Caco-2 (cell line): ENCODE measurements at regions not wholly inside any gene's neighbourhood (a gene's known extent, or its start where the extent isn't known, plus 50 kb on each side); places are given as distances from the start of the nearest gene placed in this dataset.

ENCODE experiments used
- BruUV-seq: library from RNA; stranded (reverse); fragments of 400-500 nt; replicated peaks from 2 replicates; lab custom pipeline; 2021; lab: Mats Ljungman, UMichigan
- CTCF ChIA-PET: fragments of 300-600 bp; sonication (Branson Sonifier 250); formaldehyde crosslinking; loops from one replicate; lab custom pipeline; 2022; ENCODE audit warnings: antibody characterized with exemption; lab: Charles Lee
- POLR2A ChIA-PET: fragments of 300-600 bp; sonication (Branson Sonifier 250); formaldehyde crosslinking; loops from one replicate; lab custom pipeline; 2022; ENCODE audit warnings: antibody characterized with exemption; lab: Charles Lee
- DNase-seq, 2 experiments: peaks; one replicate each; pipeline versions ENCODE4 v3.0.0 to v3.0.0-alpha.2; 2020 to 2022
- H3K27me3 ChIP-seq: replicated peaks from 2 replicates; pipeline ENCODE4 v1.6.0; 2011; ENCODE audit warnings: low read length; ENCODE audit not compliant: control insufficient read depth, insufficient read depth
- H3K36me3 ChIP-seq: 2 replicates; pipeline ENCODE4 v1.5.1; 2011; ENCODE audit warnings: low read length; ENCODE audit not compliant: control insufficient read depth, insufficient read depth
- H3K4me1 ChIP-seq: fragments of 250-450 bp; sonication (Bioruptor Pico); 2 replicates; pipeline ENCODE4 v1.5.1; 2020; ENCODE audit warnings: mild to moderate bottlenecking
- H3K4me3 ChIP-seq: 2 replicates; pipeline ENCODE4 v1.5.1; 2011; ENCODE audit warnings: low read depth, mild to moderate bottlenecking, control low read depth, low read length
- H3K9me3 ChIP-seq: fragments of 250-450 bp; sonication (Bioruptor Pico); 2 replicates; pipeline ENCODE4 v1.5.1; 2020; ENCODE audit warnings: mild to moderate bottlenecking, moderate library complexity
- H3K27ac Mint-ChIP-seq: one replicate; pipeline ENCODE4 v1.8.0; 2022; ENCODE audit warnings: mixed read lengths; ENCODE audit not compliant: unreplicated experiment
- H3K27me3 Mint-ChIP-seq: one replicate; pipeline ENCODE4 v1.8.0; 2022; ENCODE audit warnings: mixed read lengths; ENCODE audit not compliant: insufficient read depth, unreplicated experiment
- H3K36me3 Mint-ChIP-seq: one replicate; pipeline ENCODE4 v1.8.0; 2022; ENCODE audit warnings: mild to moderate bottlenecking, mixed read lengths; ENCODE audit not compliant: insufficient read depth, unreplicated experiment
- H3K4me1 Mint-ChIP-seq: one replicate; pipeline ENCODE4 v1.8.0; 2022; ENCODE audit warnings: low read depth, mixed read lengths; ENCODE audit not compliant: unreplicated experiment
- H3K4me3 Mint-ChIP-seq: one replicate; pipeline ENCODE4 v1.8.0; 2022; ENCODE audit warnings: mild to moderate bottlenecking, moderate library complexity, mixed read lengths; ENCODE audit not compliant: unreplicated experiment
- H3K9me3 Mint-ChIP-seq: one replicate; pipeline ENCODE4 v1.8.0; 2022; ENCODE audit warnings: mixed read lengths; ENCODE audit not compliant: unreplicated experiment
- intact Hi-C: fragments of 100-400 bp; cut with micrococcal nuclease; formaldehyde crosslinking; loops from one replicate; pipeline ENCODE4 v1.10.0; 2022; ENCODE audit not compliant: unreplicated experiment
- TF ChIP-seq, protein P1 (sequence below), 2 experiments: fragments of 200-600 bp in 1 of 2; IDR thresholded peaks; 1 replicate in 1 of 2; 2 replicates in 1 of 2; pipeline versions ENCODE4 v1.5.1 to v1.8.0; 2011 to 2022; ENCODE audit warnings: antibody characterized with exemption in 1 of 2, control low read depth in 1 of 2, inconsistent platforms in 1 of 2, low read depth in 1 of 2, low read length in 1 of 2, mild to moderate bottlenecking in 1 of 2, moderate library complexity in 1 of 2; ENCODE audit not compliant: insufficient read depth in 1 of 2, severe bottlenecking in 1 of 2, unreplicated experiment in 1 of 2

DNA sequence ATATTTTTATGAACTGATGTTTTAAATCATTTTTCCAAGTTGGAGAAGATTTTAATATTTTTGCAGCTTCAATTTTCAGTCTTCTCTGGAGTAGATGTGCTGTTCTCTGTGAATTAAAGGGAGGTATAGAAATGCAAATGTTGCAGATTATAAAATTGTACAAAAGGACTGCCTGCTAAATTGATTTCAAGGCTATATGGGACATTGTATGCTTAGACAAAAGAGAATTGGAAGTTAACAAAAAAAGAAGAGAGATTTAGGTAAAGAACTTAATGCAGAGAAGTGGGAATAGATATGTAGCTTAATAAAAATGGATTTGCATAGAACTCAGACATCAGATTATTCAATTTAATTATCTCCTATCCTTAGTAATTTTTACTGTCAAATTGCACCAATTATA lies 403.3 kb downstream of the ZIC3 start:
- H3K9me3 ChIP-seq = no peaks in the 10 kb centered on the region
- no peak overlapping the region for H3K4me3 Mint-ChIP-seq
- H3K4me1 Mint-ChIP-seq = no peaks in the 10 kb centered on the region
- ChIA-PET CTCF (no interaction called here), POLR2A (no interaction called here)
- BruUV-seq = no TSS peak
- no peaks in the 10 kb centered on the region for H3K36me3 ChIP-seq
- TF ChIP-seq, protein P1, sequence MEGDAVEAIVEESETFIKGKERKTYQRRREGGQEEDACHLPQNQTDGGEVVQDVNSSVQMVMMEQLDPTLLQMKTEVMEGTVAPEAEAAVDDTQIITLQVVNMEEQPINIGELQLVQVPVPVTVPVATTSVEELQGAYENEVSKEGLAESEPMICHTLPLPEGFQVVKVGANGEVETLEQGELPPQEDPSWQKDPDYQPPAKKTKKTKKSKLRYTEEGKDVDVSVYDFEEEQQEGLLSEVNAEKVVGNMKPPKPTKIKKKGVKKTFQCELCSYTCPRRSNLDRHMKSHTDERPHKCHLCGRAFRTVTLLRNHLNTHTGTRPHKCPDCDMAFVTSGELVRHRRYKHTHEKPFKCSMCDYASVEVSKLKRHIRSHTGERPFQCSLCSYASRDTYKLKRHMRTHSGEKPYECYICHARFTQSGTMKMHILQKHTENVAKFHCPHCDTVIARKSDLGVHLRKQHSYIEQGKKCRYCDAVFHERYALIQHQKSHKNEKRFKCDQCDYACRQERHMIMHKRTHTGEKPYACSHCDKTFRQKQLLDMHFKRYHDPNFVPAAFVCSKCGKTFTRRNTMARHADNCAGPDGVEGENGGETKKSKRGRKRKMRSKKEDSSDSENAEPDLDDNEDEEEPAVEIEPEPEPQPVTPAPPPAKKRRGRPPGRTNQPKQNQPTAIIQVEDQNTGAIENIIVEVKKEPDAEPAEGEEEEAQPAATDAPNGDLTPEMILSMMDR (IDR thresholded peaks at IDR 0.05; ENCODE audit: insufficient read depth in 1 of 2, low read depth in 1 of 2, low read length in 1 of 2, severe bottlenecking in 1 of 2, unreplicated experiment in 1 of 2) = no peak
- H3K36me3 Mint-ChIP-seq = no peaks in the 10 kb centered on the region
- no peak overlapping the region for H3K27ac Mint-ChIP-seq
- no peak overlapping the region for H3K4me3 ChIP-seq
- no peaks in the 10 kb centered on the region for H3K27me3 Mint-ChIP-seq
- intact Hi-C loops = no loop called here
- no peaks in the 10 kb centered on the region for H3K4me1 ChIP-seq
- no peak for DNase-seq
- H3K27me3 ChIP-seq = no peaks in the 10 kb centered on the region
- no peaks in the 10 kb centered on the region for H3K9me3 Mint-ChIP-seq

DNA sequence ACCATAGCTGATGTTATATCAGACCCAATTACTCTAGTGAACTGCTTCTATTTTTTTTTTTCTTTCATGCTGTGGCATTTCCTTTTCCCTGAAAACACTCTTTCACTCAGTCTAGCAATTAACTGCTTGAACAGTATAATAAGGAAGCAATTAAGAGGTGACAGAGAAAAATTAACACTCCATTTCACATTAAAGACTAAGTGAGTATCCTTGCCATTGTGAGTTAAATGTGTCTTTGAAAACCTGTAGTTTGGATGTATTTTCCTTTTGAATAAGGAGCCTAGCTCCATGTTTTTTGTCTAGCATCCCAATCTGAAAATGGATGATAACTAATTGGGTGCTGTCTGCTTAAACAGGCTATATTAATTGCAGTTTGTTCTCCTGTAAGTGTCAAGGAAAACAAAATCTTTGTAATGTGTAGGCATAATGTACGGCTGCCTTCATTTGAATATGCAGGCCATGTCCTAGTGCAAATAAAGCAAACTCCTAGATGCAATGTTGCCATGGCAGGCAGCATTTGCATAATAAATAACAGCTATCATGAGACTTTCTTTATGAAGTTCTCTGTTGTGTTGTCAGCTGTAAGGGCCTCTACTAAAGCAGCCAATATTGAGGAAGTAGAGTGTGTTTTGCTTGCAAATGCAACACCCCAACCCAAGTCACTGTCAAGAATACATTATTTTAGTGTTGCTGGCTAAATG lies 416.7 kb downstream of the ZIC3 start:
- Mint-ChIP-seq H3K36me3 (no peaks in the 10 kb centered on the region), H3K27me3 (no peaks in the 10 kb centered on the region), H3K4me1 (no peaks in the 10 kb centered on the region), H3K9me3 (no peaks in the 10 kb centered on the region), H3K27ac (no peak overlapping the region), H3K4me3 (no peak overlapping the region)
- no TSS peak for BruUV-seq
- H3K27me3 ChIP-seq = no peaks in the 10 kb centered on the region
- intact Hi-C loops = no loop called here
- H3K9me3 ChIP-seq = no peaks in the 10 kb centered on the region
- CTCF ChIA-PET = no interaction called here
- no peak for DNase-seq
- POLR2A ChIA-PET = no interaction called here
- TF ChIP-seq, protein P1 (IDR thresholded peaks at IDR 0.05; ENCODE audit: insufficient read depth in 1 of 2, low read depth in 1 of 2, low read length in 1 of 2, severe bottlenecking in 1 of 2, unreplicated experiment in 1 of 2) = no peak
- no peak overlapping the region for H3K4me3 ChIP-seq
- H3K4me1 ChIP-seq = no peaks in the 10 kb centered on the region
- no peaks in the 10 kb centered on the region for H3K36me3 ChIP-seq

DNA sequence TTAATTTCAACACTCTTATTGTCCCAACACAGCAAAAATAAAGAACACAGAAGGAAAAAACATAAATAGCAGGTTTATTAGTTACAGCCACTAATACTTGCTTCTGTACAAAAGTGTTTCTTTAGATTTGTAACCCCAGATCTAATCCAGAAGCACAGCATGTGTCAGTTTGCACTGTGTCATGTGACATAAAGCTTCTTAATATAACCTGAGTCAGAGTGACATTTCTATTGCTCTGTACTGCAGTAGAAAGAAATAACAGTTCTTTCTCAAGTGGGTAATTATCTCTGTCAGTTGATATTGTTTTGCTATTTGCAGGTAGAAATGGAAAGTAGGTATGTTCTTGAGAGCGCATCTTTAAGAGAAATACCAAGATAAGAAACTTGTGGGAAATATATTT lies 422.5 kb downstream of the ZIC3 start:
- Mint-ChIP-seq H3K36me3 (no peaks in the 10 kb centered on the region), H3K4me3 (no peak overlapping the region), H3K4me1 (no peaks in the 10 kb centered on the region), H3K9me3 (no peaks in the 10 kb centered on the region), H3K27ac (no peak overlapping the region), H3K27me3 (no peaks in the 10 kb centered on the region)
- Histone ChIP-seq H3K9me3 (no peaks in the 10 kb centered on the region), H3K27me3 (no peaks in the 10 kb centered on the region), H3K4me3 (no peak overlapping the region), H3K4me1 (no peaks in the 10 kb centered on the region), H3K36me3 (no peaks in the 10 kb centered on the region)
- CTCF ChIA-PET = no interaction called here
- DNase-seq = no peak
- intact Hi-C loops = no loop called here
- BruUV-seq = no TSS peak
- POLR2A ChIA-PET = no interaction called here
- TF ChIP-seq, protein P1 (IDR thresholded peaks at IDR 0.05; ENCODE audit: insufficient read depth in 1 of 2, low read depth in 1 of 2, low read length in 1 of 2, severe bottlenecking in 1 of 2, unreplicated experiment in 1 of 2) = no peak
